ENCODE measurements at regions not wholly inside any gene's neighbourhood (a gene's known extent, or its start where the extent isn't known, plus 50 kb on each side); places are given as distances from the start of the nearest gene placed in this dataset.

- intact Hi-C loops (cut with DNase I; ENCODE audit: low total_unique reads), result no loop called here
- DNase-seq, result no peak
- no peak overlapping the region for H3K27ac ChIP-seq
- no peaks in the 10 kb centered on the region for H3K36me3 ChIP-seq
- WGBS, 5 donors, result 51 to 68% (median 55%) methylated on average over 2 of the region's 2 CpGs
- H3K4me1 ChIP-seq, result no peaks in the 10 kb centered on the region
- H3K9me3 ChIP-seq, result no peaks in the 10 kb centered on the region
- TF ChIP-seq POLR2A (IDR thresholded peaks at IDR 0.05) (no peak), CTCF (IDR thresholded peaks at IDR 0.05 in 8 of 11, conservative IDR thresholded peaks at IDR 0.05 in 3 of 11) (no peak), POLR2AphosphoS5 (IDR thresholded peaks at IDR 0.05) (no peak)
- no peak overlapping the region for H3K4me3 ChIP-seq
- no peaks in the 10 kb centered on the region for H3K27me3 ChIP-seq (replicated peaks in 1 of 7)
Observed at GRCh38 chr3:6088433-6088832, 772.5 kb upstream of the GRM7 start.

GRCh38 chr3:6089780-6090179 is 771.1 kb upstream of the GRM7 start:
- Histone ChIP-seq H3K27ac (no peak overlapping the region), H3K36me3 (no peaks in the 10 kb centered on the region), H3K27me3 (replicated peaks in 1 of 7) (no peaks in the 10 kb centered on the region), H3K4me3 (no peak overlapping the region), H3K9me3 (no peaks in the 10 kb centered on the region), H3K4me1 (no peaks in the 10 kb centered on the region)
- intact Hi-C loops (cut with DNase I; ENCODE audit: low total_unique reads), result no loop called here
- TF ChIP-seq POLR2A (IDR thresholded peaks at IDR 0.05), result no peak
- no peak for TF ChIP-seq CTCF (IDR thresholded peaks at IDR 0.05 in 8 of 11, conservative IDR thresholded peaks at IDR 0.05 in 3 of 11)
- TF ChIP-seq POLR2AphosphoS5 (IDR thresholded peaks at IDR 0.05), result no peak
- 61 to 86% (median 74%) methylated on average over 5 of the region's 5 CpGs for WGBS, 5 donors
- DNase-seq, result no peak

GRCh38 chr3:6091262-6091661 is 769.7 kb upstream of the GRM7 start:
- H3K4me3 ChIP-seq, result no peak overlapping the region
- H3K4me1 ChIP-seq, result no peaks in the 10 kb centered on the region
- intact Hi-C loops (cut with DNase I; ENCODE audit: low total_unique reads), result no loop called here
- TF ChIP-seq POLR2AphosphoS5 (IDR thresholded peaks at IDR 0.05) (no peak), POLR2A (IDR thresholded peaks at IDR 0.05) (no peak), CTCF (IDR thresholded peaks at IDR 0.05 in 8 of 11, conservative IDR thresholded peaks at IDR 0.05 in 3 of 11) (no peak)
- no peaks in the 10 kb centered on the region for H3K36me3 ChIP-seq
- H3K27ac ChIP-seq, result no peak overlapping the region
- DNase-seq, result no peak
- H3K27me3 ChIP-seq (replicated peaks in 1 of 7), result no peaks in the 10 kb centered on the region
- 83 to 93% (median 85%) methylated on average over 3 of the region's 3 CpGs for WGBS, 5 donors
- no peaks in the 10 kb centered on the region for H3K9me3 ChIP-seq

GRCh38 chr3:6095006-6095405 is 765.9 kb upstream of the GRM7 start:
- Histone ChIP-seq H3K4me1 (no peaks in the 10 kb centered on the region), H3K9me3 (no peaks in the 10 kb centered on the region), H3K4me3 (no peak overlapping the region), H3K27ac (no peak overlapping the region), H3K36me3 (no peaks in the 10 kb centered on the region), H3K27me3 (replicated peaks in 1 of 7) (no peaks in the 10 kb centered on the region)
- no peak for DNase-seq
- 77 to 91% (median 84%) methylated on average over 1 of the region's 1 CpG for WGBS, 5 donors
- intact Hi-C loops (cut with DNase I; ENCODE audit: low total_unique reads), result no loop called here
- no peak for TF ChIP-seq POLR2AphosphoS5 (IDR thresholded peaks at IDR 0.05)
- no peak for TF ChIP-seq POLR2A (IDR thresholded peaks at IDR 0.05)
- no peak for TF ChIP-seq CTCF (IDR thresholded peaks at IDR 0.05 in 8 of 11, conservative IDR thresholded peaks at IDR 0.05 in 3 of 11)

All from spleen (tissue), 11 donors.